ENCODE measurements at regions not wholly inside any gene's neighbourhood (a gene's known extent, or its start where the extent isn't known, plus 50 kb on each side); places are given as distances from the start of the nearest gene placed in this dataset.

- no peak for TF ChIP-seq CTCF (IDR thresholded peaks at IDR 0.05)
- Histone ChIP-seq H3K9me3 (no peaks in the 10 kb centered on the region), H3K36me3 (no peaks in the 10 kb centered on the region), H3K27ac (no peak overlapping the region), H3K4me3 (no peak overlapping the region), H3K4me1 (no peaks in the 10 kb centered on the region), H3K27me3 (no peaks in the 10 kb centered on the region)
- DNase-seq (ENCODE audit: low spot score) = no peak
Observed at GRCh38 chr3:168219530-168219929, 123.8 kb upstream of the GOLIM4 start.

GRCh38 chr3:168218600-168218999, 122.9 kb upstream of the GOLIM4 start:
- DNase-seq (ENCODE audit: low spot score) = no peak
- H3K4me3 ChIP-seq = no peak overlapping the region
- H3K9me3 ChIP-seq = no peaks in the 10 kb centered on the region
- no peak overlapping the region for H3K27ac ChIP-seq
- no peaks in the 10 kb centered on the region for H3K4me1 ChIP-seq
- no peaks in the 10 kb centered on the region for H3K27me3 ChIP-seq
- no peak for TF ChIP-seq CTCF (IDR thresholded peaks at IDR 0.05)
- no peaks in the 10 kb centered on the region for H3K36me3 ChIP-seq

GRCh38 chr3:168216851-168217250, 121.1 kb upstream of the GOLIM4 start:
- Histone ChIP-seq H3K4me3 (no peak overlapping the region), H3K27me3 (no peaks in the 10 kb centered on the region), H3K4me1 (no peaks in the 10 kb centered on the region), H3K27ac (no peak overlapping the region), H3K9me3 (no peaks in the 10 kb centered on the region), H3K36me3 (no peaks in the 10 kb centered on the region)
- no peak for TF ChIP-seq CTCF (IDR thresholded peaks at IDR 0.05)
- DNase-seq (ENCODE audit: low spot score) = no peak

- H3K27ac ChIP-seq = no peak overlapping the region
- H3K27me3 ChIP-seq = no peaks in the 10 kb centered on the region
- no peaks in the 10 kb centered on the region for H3K36me3 ChIP-seq
- no peak for DNase-seq (ENCODE audit: low spot score)
- no peak for TF ChIP-seq CTCF (IDR thresholded peaks at IDR 0.05)
- H3K4me3 ChIP-seq = no peak overlapping the region
- no peaks in the 10 kb centered on the region for H3K4me1 ChIP-seq
- H3K9me3 ChIP-seq = no peaks in the 10 kb centered on the region
Observed at GRCh38 chr3:168213920-168214319, 118.2 kb upstream of the GOLIM4 start.

GRCh38 chr3:168212664-168213285, 117.1 kb upstream of the GOLIM4 start:
- Histone ChIP-seq H3K9me3 (no peaks in the 10 kb centered on the region), H3K27me3 (no peaks in the 10 kb centered on the region), H3K4me3 (no peak overlapping the region), H3K36me3 (no peaks in the 10 kb centered on the region), H3K4me1 (no peaks in the 10 kb centered on the region), H3K27ac (no peak overlapping the region)
- TF ChIP-seq CTCF (IDR thresholded peaks at IDR 0.05) = no peak
- DNase-seq (ENCODE audit: low spot score) = no peak

- Histone ChIP-seq H3K4me1 (no peaks in the 10 kb centered on the region), H3K9me3 (no peaks in the 10 kb centered on the region), H3K27me3 (no peaks in the 10 kb centered on the region), H3K36me3 (no peaks in the 10 kb centered on the region), H3K4me3 (no peak overlapping the region), H3K27ac (no peak overlapping the region)
- no peak for TF ChIP-seq CTCF (IDR thresholded peaks at IDR 0.05)
- no peak for DNase-seq (ENCODE audit: low spot score)
Observed at GRCh38 chr3:168205451-168205850, 109.7 kb upstream of the GOLIM4 start.

All from right atrium auricular region (tissue), 2 donors.